ENCODE measurements at regions not wholly inside any gene's neighbourhood (a gene's known extent, or its start where the extent isn't known, plus 50 kb on each side); places are given as distances from the start of the nearest gene placed in this dataset.

- no peak for DNase-seq (ENCODE audit: low read depth in 3 of 3, low spot score in 1 of 3)
Measured at GRCh38 chr12:124504273-124505000, 63.0 kb downstream of the NCOR2 start.

GRCh38 chr12:124503305-124503704 lies 64.1 kb downstream of the NCOR2 start:
- DNase-seq (ENCODE audit: low read depth in 3 of 3, low spot score in 1 of 3): no peak

DNA sequence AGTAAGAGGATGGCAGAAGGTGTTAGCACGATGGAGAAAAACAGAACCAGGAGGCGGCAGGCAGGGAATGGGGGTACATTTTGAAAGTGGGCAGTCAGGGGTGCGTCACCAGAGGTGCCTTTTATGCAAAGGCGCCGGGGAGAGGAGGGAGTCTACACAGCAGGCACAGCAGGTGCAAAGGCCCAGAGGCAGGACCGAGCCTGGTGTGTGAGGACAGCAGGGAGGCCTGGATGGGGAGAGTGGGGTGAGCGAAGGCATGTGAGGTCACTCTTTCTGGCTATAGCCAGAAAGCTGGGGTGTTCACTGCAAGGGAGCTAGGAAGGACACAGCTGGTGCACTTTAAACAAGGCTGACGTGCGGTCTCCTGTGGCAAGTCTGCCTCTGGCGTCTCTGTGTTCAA lies 65.0 kb downstream of the NCOR2 start:
- no peak for DNase-seq (ENCODE audit: low read depth in 3 of 3, low spot score in 1 of 3)

- no peak for DNase-seq (ENCODE audit: low read depth in 3 of 3, low spot score in 1 of 3)
Measured at GRCh38 chr12:124501827-124502226, 65.6 kb downstream of the NCOR2 start.

GRCh38 chr12:124501112-124501561 lies 66.3 kb downstream of the NCOR2 start:
- DNase-seq (ENCODE audit: low read depth in 3 of 3, low spot score in 1 of 3): no peak

DNA sequence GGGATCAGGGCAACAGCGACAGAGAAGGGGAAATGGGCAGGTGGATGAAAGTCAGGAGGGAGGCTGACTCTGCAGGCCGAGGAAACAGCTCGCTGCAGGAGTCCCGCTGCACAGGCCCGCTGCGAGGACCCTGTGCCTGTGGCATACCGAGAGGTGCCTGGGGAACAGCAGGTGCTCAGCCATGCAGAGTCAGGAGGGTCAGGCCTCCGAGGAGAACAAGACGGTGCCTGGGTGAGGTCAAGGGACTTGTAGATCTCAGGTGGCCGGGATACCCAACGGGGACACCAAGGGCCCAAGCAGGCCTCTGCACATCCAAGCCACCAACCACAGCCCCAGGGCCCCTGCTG lies 67.5 kb downstream of the NCOR2 start:
- DNase-seq (ENCODE audit: low read depth in 3 of 3, low spot score in 1 of 3): no peak

GRCh38 chr12:124499190-124499753 lies 68.1 kb downstream of the NCOR2 start:
- no peak for DNase-seq (ENCODE audit: low read depth in 3 of 3, low spot score in 1 of 3)

GRCh38 chr12:124498275-124499189 lies 68.9 kb downstream of the NCOR2 start:
- DNase-seq (ENCODE audit: low read depth in 3 of 3, low spot score in 1 of 3): no peak

GRCh38 chr12:124497658-124498057 lies 69.8 kb downstream of the NCOR2 start:
- no peak for DNase-seq (ENCODE audit: low read depth in 3 of 3, low spot score in 1 of 3)

DNA sequence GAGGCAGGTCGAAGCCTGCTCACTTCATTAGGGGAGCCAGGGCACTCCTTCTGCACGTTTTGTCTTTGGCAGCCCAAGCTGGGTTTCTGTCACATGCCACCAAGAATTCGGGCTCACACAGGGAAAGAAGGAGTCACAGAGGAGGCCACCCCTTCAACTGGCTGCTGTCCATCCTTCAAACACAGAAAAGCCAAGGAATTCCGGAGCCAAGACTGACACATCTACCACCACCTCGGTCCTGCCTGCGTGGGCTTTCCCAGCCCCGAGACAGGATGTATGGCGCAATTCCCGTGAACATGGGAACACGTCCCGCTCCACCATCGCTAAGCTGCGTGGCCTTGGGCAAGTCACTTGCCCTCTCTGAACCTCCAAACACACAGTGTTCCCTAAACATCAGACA lies 70.4 kb downstream of the NCOR2 start:
- no peak for DNase-seq (ENCODE audit: low read depth in 3 of 3, low spot score in 1 of 3)

GRCh38 chr12:124496584-124496983 lies 70.8 kb downstream of the NCOR2 start:
- DNase-seq (ENCODE audit: low read depth in 3 of 3, low spot score in 1 of 3): no peak

DNA sequence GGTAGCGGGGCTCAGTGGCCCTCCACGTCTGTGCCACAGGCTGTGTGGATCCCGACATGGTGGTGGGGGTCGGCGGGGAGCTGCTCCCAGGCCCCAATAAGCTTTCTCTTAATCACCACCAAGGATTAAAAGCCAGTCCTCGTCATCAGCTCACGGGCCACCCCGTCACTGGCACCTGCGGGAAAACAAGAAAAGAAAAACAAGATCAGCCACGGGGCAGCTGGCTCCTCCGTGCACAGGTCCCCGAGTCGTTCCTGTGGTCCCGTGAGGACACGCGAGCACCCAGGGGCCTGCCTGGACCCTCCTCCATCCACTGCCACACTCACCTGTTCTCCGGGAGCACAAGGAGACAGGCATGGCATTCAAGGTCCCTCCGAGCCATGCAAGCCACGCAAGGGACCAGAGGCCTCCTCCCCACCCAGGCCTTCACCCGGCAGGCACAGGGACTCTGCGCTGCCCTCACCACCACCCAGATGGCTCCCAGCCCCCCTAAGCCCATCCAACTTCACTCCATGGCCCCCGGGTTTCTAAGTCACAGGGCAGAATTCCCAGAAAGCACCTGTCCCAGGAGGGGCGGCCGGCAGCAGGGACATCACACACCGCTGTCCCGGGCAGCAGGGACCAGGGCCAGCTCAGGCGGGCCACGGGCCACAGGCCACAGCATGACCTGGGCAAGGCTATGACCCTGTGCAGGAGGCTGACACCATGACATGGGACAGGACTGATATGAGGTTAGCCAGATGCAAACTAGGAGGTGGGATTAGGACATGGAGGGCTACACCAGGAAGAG lies 72.0 kb downstream of the NCOR2 start:
- no peak for DNase-seq (ENCODE audit: low read depth in 3 of 3, low spot score in 1 of 3)

DNA sequence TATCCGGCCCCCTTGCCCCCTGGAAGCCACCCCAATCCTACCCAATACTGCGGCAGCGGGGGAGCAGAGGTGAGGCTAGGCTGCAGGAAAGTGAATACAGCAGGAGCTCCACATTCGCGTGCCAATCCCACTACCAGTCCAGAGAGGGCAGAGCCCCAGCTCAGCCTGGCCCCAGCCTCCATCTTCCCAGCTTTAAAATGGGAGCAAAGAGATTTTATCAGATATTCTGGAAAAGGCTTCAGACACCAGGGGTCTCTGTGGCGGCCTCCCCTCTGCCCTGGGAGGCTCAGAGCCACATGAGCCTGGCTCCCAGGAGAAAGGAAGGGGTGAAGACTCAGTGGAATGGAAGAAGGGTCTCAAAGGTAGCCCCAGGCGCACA lies 72.7 kb downstream of the NCOR2 start:
- no peak for DNase-seq (ENCODE audit: low read depth in 3 of 3, low spot score in 1 of 3)

GRCh38 chr12:124493809-124494750 lies 73.3 kb downstream of the NCOR2 start:
- DNase-seq (ENCODE audit: low read depth in 3 of 3, low spot score in 1 of 3): no peak

- DNase-seq (ENCODE audit: low read depth in 3 of 3, low spot score in 1 of 3): no peak
Measured at GRCh38 chr12:124492879-124493808, 74.3 kb downstream of the NCOR2 start.

- no peak for DNase-seq (ENCODE audit: low read depth in 3 of 3, low spot score in 1 of 3)
Measured at GRCh38 chr12:124491856-124492420, 75.5 kb downstream of the NCOR2 start.

- DNase-seq (ENCODE audit: low read depth in 3 of 3, low spot score in 1 of 3): no peak
Measured at GRCh38 chr12:124491310-124491709, 76.1 kb downstream of the NCOR2 start.

DNA sequence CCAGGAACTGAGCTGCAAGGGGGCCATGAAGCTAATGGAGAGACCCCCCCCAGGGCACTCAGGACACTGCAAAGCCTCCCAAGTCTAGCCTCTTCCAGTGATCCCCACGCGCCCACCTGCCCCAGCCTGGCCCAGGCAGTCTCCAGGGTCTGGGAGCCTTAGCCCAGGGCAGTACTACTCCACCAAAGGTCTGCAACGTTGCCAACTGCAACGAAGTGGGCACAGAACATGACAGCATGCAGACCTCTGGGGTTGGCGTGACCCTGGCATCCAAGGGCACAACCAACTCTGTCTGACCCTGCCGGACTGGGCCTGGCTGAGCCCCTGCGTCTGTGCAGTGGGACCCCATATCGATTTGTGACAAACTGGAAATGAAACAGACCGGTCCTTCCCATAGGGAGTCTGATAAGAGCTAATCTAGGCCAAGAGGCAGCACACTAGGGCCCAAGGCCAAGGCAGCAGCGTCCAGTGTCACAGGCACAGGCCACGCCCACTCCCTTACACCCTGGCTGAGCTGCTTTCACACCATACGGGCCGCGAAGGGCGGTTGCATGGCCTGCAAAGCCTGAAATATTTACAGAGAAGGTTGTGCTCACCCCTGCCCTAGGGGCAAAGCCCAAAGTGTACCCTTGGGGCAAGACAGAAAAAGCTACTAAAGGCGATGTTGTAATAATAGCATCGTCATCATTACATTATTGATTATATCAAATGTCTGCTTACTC lies 76.7 kb downstream of the NCOR2 start:
- DNase-seq (ENCODE audit: low read depth in 3 of 3, low spot score in 1 of 3): no peak

Data from stimulated activated CD4-positive, alpha-beta T cell treated with anti-CD3 and anti-CD28 coated beads, TNF-alpha, amount 100 ng/mL, for 1 hour (primary cell).